SKM-1 (cell line): ENCODE measurements at regions not wholly inside any gene's neighbourhood (a gene's known extent, or its start where the extent isn't known, plus 50 kb on each side); places are given as distances from the start of the nearest gene placed in this dataset.

Experiments
- DNase-seq: peaks from one replicate; lab custom pipeline; 2025; ENCODE audit not compliant: unreplicated experiment; lab: John Stamatoyannopoulos, UW

DNA sequence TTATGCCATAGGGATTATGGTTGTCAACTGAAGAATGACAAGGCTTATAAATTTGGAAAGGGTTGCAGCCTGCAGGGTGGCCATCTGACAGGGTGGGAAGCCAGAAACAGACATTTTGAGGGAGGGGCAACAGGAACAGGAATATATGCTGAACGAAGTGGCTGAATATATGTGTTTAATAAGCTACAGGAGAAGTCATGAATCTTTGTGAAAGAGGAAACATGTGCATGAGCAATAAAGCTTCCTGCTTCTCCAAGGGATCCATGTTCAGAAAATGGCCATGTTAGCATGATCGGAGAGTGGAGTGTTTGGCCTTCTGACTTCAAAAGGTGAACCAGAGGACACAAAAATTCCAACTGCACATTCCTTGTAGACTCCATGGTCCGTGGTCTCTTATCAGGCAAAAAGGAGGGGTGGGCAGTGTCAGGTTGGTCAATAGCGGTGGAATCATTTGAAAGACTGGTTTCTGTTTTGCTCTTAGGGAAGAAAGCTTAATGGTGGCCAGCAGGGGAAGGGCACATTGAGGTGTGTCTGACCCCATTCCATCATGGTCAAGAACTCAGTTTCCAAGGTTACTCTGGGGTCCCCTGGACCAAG, 144.1 kb downstream of the SOCS6 start:
- DNase-seq, result no peak

DNA sequence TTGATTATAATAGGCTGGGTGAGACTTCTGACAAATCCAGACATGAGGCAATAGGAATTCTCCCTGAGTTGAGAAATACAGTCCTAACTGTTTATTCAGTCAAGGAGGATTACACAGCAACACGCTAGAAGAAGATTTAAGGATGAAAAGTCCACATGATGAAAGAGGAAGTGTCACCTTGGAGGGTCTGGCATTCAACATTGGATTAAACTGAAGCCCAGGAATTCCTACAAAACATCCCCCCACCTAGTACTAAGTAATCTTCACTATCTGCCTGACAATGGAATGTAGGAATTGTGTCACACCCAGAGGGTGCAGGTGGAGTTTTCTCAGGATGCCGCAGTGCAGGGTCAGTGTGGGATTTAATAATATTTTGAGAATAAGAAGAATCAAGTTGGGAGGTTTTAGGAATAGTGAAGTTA, 142.4 kb downstream of the SOCS6 start:
- no peak for DNase-seq

DNA sequence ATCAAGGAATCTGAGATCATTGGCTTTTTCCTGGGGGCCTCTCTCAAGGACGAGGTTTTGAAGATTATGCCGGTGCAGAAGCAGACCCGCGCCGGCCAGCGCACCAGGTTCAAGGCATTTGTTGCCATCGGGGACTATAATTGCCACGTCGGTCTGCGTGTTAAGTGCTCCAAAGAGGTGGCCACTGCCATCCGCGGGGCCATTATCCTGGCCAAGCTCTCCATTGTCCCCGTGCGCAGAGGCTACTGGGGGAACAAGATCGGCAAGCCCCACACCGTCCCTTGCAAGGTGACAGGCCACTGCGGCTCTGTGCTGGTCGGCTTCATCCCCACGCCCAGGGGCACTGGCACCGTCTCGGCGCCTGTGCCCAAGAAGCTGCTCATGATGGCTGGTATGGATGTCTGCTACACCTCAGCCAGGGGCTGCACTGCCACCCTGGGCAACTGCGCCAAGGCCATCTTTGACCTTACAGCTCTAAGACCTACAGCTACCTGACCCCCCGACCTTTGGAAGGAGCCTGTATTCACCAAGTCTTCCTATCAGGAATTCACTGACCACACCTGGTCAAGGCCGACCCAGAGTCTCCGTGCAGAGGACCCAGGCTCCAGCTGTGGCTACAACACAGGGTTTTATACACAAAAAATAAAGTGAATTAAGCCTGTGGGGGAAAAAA, 141.8 kb downstream of the SOCS6 start:
- no peak for DNase-seq

DNA sequence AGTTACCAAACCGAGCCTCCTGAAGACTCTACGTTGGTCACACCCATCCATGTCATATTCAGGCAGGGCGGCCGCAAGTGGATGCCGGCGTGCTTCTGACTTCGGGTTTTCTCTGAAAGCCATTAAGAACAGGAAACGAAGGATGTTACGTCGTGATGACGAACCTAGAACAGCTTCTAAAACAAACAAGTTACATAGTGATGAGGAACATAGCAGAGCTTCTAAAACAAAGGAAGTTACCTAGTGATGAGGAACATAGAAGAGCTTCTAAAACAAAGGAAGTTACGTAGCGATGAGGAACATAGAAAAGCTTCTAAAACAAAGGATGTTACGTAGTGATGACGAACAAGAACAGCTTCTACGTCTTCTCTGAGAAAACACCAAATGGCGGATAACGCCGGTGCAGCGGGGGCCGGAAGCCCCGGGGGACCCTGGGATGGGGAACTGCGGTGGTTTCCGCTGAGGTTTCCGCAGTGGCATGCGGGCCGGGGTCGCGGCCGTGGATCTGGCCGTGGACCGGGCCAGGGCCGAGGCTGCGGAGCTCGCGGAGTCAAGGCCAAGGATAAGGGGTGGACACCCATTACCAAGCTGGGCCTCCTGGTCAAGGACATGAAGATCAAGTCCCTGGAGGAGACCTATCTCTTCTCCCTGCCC, 141.1 kb downstream of the SOCS6 start:
- DNase-seq, result peak; percentile 43

DNA sequence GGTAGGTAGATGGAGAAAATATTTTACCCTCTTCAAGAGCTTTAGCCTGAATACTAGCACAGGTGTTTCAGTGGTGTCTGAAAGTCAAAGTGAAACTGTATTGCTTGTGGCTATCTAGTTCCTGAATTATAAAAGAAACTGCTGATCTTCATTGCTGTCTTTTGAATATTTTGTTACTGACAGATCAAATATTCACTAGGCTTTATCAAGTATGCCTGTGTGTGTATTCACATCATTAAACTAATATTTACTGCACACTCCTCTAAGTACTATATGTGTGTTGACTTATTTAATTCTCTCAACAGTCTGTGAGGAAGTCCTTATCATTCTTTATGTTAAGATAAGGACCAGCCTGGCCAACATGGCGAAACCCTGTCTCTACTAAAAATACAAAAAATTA, 139.6 kb downstream of the SOCS6 start:
- no peak for DNase-seq

DNA sequence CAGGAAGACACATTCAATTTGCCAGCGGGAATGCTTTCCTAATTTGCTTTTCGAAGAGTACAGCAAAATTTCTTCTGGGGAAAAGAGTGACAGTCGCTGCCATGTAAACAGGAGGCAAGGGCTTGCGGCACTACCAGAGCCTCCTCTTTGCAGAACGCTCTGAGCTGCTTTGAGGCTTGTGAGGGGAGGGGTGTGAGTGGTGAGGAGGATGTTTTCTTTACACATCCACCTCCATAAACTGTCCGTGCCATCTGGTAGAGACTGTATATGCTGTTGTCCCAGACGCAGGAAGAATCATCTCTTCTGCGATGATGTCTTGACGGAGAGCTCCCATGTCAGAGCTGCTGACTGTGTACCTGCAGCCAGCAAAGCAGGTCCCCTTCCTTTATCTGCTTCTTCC, 138.0 kb downstream of the SOCS6 start:
- DNase-seq, result no peak

DNA sequence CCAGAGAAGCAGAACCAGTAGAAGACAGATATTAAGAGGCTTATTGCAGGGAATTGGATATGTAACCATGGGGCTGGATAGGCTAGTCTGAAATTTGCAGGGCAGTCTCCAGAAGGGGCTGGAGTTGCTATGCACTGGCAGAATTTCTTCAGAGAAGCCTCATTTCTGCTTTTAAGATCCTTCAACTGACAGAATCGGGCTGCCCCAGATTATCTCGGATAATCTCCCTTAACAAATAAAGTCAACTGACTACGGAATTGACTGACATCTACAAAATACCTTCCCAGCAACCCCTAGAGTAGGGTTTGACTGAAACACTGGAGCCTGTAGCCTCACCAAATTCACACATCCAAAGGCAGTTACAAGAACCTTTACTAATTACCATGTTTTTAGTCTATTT, 136.4 kb downstream of the SOCS6 start:
- DNase-seq, result no peak

DNA sequence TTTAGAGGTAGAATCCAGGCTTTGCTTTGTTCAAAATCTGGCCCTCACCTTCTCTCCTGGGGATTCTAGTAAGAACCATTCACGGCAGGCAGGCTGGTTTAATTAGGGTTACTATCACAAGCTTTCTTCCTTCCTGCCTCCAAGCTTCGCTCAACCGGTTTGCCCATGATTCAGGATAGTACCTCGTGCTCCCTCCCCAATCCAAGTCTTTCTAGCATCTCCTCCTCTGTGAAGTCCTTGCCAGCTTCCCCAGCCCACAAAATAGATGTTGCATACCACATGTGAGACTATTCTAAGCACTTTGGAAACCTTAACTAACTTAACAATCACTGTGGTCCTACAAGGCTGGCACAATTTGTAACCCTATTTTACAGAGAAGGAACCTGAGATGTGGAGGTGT, 135.1 kb downstream of the SOCS6 start:
- no peak for DNase-seq

DNA sequence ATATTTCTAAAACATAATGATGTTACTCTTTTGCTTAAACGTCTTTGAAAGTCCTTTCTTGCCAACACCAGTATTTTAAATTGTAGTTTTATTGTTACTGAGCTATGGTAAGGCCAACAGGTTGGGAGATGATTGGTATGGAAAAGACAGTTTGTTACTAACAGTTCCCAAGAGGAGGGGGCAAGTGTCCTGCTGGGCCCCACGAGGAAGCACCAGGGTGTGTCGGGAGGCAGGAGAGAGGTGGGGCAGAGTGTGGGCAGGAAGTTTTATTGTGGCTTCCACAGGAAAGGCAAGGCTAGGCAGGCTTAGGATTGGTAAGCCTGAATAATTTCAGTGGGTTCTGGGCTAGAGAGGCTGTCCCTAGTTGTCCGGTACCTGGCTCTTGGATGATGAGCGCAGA, 134.3 kb downstream of the SOCS6 start:
- no peak for DNase-seq

DNA sequence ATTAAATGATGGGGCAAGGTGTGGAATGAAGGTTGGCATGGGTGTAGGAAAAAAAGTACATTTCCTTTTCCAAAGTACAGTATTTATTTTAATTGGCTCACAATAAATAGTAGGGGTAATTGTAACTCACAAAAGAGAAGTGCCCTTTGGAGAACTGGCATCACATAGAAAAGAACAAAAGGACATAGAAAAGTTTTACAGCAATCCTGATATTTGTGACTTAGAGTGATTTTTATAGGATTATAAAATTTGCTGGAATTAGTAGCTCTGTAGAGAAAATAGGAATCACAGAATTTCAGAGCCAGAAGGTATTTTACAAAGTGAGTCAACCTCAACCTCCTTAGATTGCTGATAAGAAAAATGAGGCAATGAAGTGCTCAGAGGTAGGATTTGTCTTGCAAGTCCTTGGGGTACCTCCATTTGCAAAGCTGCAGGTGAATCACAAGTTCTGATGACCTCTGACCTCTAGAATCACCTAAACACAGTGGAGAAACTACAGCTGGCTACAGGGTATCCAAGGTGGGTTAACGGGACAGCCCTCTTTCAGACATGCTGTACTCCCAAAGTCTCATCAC, 133.6 kb downstream of the SOCS6 start:
- no peak for DNase-seq

DNA sequence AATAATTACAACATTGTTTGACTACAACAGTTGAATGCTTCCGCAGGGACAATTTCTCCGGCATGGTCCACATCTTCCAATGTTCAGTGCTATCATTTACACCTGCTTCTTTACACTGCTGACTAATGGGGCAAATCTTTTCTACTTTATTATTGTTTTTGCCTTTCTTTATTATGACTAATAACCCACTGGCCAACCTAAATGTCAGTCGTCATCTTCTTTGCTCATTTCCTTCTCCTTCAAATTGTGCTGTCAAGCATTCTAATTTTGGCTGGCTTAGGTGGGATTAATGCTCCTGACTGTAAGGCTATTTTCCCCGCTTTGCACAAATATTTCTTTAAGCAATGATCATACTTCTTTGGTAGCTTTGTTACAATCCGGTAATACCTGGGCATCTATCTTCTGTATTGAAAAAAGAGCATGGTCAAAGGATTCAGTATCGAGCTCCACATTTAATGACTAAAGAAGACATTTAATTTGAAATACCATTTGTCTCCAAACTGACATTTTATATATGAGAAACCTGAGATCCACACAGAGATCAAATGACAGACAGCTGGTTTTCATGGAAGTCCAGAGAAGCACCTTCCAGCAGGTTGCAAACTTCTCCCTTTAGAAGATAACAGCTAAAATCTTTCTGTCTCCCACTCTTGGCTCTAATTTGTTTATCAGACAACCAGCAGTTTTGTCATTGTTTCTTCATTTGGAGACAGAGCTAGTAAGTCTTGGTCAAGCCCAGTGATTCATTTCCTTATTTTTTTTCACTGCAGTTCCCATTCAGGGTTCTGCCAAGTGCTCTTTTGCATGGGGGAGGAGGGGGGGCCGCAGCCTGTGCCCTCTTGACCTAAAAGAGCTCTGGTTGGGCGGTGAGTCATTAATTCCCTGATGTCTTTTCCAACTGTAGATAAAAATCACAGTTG, 132.9 kb downstream of the SOCS6 start:
- DNase-seq, result peak; percentile 91

DNA sequence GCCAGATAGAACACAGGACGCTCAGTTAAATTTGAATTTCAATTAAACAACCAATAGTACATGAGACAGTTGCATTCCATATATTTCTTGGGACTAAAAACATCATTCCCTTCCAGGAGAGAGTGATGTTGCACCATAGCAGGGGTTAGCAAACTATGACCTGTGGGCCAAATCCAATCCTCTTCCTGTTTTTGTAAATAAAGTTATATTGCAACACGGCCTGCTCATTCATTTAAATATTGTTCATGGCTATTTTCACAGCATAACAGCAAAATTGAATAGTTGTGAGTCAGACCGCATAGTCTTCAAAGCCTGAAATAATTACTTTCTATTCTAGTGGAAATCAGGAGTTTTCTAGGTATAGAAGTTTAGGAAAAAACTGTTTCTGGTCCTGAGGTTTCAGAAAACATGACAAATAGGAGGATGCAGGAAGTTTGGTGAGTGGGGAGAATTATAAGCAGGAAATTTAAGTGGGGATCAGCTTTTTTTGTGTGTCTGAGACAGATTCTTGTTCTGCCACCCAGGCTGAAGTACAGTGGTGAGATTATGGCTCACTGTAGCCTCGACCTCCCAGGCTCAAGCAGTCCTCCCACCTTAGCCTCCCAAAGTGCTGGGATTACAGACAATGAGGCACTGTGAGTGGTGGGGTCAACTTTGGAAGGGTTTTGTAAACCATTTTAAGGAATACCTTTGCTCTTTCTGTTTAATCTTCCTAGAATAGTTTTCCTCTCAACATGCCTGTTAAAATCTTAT, 131.5 kb downstream of the SOCS6 start:
- DNase-seq, result peak; percentile 10

DNA sequence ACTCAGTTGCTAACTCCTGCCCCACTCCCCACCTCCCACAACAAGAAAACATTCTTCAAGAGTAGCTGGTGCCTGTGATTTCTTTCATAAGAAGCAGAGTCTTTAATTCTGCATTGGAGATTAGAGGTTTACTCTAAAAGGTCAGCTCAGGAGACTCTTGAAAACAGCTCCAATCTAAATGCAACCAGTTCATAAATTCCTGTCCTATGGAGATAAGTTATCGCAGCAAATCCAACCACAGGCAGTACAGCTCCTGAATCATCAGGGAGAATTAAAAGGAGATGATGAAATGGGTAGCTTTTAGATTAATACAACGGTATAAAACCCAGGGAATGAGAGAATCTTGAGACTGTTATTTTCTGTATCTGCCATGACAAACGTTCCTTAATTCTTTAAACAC, 130.7 kb downstream of the SOCS6 start:
- no peak for DNase-seq

DNA sequence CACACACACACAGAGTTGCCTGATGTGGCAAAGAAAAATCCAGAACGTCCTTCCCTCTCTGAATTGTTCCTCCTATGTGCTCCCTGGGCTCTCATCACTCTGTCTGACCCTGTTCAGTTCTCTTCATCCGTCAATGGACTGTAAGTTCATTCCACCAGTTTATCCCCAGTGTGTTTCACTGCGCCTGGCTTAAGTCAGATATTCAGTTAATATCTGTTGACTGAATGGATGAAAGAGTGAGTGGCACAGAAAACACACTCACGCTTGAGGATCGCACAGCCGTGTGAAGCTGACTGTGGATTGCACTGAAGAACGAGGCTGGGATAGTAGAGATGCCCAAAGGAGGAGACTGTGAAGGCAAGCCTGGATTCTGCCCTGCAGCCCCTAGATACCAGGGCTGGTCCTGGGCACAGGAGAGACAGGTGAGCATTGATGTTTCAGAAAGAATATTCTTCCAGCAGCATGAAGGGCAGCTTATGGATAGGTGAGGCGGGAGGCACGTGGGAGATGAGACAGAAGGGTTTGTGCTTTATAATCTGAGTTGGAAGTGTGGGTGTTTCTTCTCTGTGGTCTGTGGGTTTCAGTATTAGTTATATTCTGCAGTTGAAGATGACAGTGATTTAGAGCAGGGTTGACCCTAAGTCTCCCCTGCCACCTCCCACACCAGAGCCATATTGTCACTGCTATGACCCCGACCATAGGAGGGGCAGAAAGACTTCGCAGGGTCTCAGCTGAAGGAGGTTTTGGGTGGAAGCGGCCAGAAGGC, 129.9 kb downstream of the SOCS6 start:
- no peak for DNase-seq

DNA sequence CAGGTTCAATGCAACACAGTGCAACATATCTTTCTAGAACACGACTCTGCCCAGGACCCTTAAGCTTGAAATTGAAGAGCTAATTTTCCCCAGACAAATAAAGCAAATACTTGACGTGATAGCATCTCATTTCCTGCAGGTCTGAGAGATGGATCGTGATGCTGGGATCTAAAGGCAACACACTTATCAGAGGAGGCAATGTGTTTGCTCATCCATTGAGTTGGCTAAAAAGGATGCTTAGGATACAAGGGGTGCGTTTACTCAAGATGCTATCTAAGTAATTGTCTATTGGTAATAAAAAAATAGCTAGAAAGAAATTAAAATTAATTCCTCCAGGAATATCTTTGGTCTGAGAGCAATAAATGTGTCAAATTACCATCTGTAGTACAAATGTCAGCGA, 129.0 kb downstream of the SOCS6 start:
- no peak for DNase-seq

DNA sequence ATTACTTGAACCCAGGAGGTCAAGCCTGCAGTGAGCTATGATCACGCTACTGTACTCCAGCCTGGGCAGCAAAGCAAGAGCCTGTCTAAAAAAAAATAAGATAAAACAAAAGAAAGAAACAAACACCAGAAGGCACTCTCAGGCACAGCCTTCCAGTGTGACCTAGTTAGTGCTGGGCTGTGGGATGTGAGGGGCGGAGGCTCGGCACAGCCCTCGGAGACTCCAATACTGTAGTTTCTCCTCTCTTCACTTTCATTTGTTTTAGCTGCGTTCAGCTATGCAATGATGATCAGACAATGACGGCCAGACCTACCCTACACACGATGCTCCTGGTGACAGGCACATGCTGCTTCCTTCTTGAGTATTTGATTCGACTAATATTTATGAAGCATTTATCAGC, 127.7 kb downstream of the SOCS6 start:
- DNase-seq, result no peak

DNA sequence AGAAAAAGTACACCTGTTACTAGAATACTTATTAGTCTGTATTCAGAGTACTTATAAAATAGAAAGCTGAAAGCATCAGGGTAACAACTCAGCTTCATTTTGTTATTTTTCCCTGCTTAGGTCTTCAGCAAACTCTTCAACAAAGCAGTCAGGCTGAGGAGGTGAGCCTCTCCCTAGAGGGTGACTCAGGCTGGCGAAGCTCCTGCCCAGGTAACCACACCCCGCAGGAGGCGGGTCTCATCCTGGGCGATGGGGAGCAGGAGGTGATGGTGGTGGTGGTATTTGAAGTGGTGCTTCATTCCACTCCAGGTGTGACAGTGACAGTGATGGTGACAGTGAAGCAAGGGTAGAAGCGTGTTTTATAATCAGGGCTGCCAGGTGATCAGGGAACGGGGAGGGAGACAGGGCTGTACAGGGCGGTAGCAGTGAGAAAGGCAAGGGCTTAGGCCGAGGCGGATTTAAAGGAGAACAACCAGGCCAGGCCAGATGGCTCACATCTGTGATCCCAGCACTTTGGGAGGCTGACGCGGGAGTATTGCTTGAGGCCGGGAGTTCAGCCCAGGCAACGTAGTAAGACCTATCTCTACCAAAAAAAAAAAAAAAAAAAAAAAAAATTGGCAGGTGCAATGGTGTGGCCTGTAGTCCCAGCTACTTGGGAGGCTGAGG, 127.1 kb downstream of the SOCS6 start:
- DNase-seq, result no peak

DNA sequence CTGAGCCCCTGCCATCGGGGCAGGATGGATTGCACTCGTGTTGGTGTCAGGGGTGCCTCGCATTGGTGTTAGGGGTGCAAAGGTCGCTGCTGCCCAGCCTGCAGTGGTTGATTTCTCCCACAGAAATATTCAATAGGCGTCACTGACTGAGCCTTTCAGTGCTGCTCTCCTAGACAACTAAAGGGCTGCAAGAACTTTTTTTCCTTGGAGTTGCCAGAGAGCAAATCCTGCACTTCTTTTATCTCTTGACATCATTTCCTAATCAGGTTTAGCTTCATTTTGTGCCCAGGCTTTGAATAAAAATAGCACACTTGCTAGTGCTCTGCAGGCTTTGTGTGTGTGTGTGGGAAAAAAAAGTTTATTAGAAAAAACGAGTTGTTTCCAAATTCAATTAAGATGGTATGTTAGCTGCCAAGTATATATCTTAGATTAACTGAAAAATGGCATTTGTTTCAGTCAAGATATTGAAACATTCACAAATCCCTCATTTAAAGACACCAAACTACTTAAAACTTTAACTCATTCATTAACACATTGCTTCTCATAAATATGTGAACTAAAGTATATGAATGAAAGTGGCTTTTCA, 125.6 kb downstream of the SOCS6 start:
- no peak for DNase-seq

DNA sequence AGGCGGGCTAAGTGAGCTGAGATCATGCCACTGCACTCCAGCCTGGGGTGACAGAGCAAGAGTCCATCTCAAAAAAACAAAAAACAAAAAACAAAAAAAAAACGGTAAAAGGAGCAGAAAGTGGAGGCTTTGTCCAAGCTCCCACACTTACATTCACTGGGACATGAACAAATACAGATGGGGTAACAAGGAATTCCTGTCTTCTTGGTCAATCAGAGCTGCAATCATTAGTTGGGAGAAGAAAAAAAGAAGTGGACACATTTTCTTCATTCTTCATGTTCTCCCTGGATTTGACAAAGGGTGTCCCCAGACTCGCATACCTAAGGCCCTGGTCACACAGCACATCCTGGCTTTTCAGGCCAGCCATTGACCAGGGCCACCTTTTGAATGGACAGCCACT, 124.6 kb downstream of the SOCS6 start:
- DNase-seq, result no peak
